Uterus (tissue), 3 donors: ENCODE measurements at regions not wholly inside any gene's neighbourhood (a gene's known extent, or its start where the extent isn't known, plus 50 kb on each side); places are given as distances from the start of the nearest gene placed in this dataset.

ENCODE experiments used
- DNase-seq, 2 donors: peaks; one replicate each; pipeline ENCODE4 v3.0.0-alpha.2; 2019 to 2020
- H3K27ac ChIP-seq, 2 donors: fragments of 200-600 bp; sonication (generic); 1 replicate in 1 of 2; 2 replicates in 1 of 2; pipeline ENCODE4 v1.5.1; 2016 to 2018
- H3K27me3 ChIP-seq, 2 donors: fragments of 200-600 bp; sonication (generic); one replicate each; pipeline ENCODE4 v1.5.1; 2018 to 2019; ENCODE audit warnings: control low read depth in 1 of 2
- H3K36me3 ChIP-seq, 2 donors: fragments of 200-600 bp; sonication (generic); one replicate each; pipeline ENCODE4 v1.5.1; 2019; ENCODE audit warnings: control low read depth in 1 of 2
- H3K4me1 ChIP-seq, 2 donors: fragments of 200-600 bp; sonication (generic); one replicate each; pipeline ENCODE4 v1.5.1; 2018 to 2019; ENCODE audit warnings: control low read depth in 1 of 2
- H3K4me3 ChIP-seq, 2 donors: fragments of 200-600 bp; sonication (generic); 1 replicate in 1 of 2; 2 replicates in 1 of 2; pipeline ENCODE4 v1.5.1; 2018 to 2019; ENCODE audit warnings: mild to moderate bottlenecking in 1 of 2
- H3K9me3 ChIP-seq, 2 donors: fragments of 200-600 bp; sonication (generic); one replicate each; pipeline ENCODE4 v1.5.1; 2019; ENCODE audit warnings: control low read depth in 1 of 2
- CTCF ChIP-seq, 4 experiments: fragments of 200-600 bp in 2 of 4; fragments of 450-650 bp in 2 of 4; sonication (generic) in 2 of 4; IDR thresholded peaks; one replicate each; pipeline ENCODE4 v1.5.1; 2016 to 2019; ENCODE audit warnings: antibody characterized with exemption in 4 of 4, mild to moderate bottlenecking in 2 of 4, moderate library complexity in 1 of 4
- POLR2A ChIP-seq, 2 donors: fragments of 450-650 bp; IDR thresholded peaks; one replicate each; pipeline ENCODE4 v1.6.1; 2016; ENCODE audit warnings: antibody characterized with exemption in 2 of 2, mild to moderate bottlenecking in 1 of 2, moderate library complexity in 1 of 2
- intact Hi-C: fragments of 100-400 bp; cut with DNase I; formaldehyde crosslinking; loops from one replicate; pipeline ENCODE4 v1.15.1; 2023; ENCODE audit warnings: low total_unique reads
- donor health status: DM: yes; HTN: yes; CAD: no.

- Histone ChIP-seq H3K36me3 (no peaks in the 10 kb centered on the region), H3K9me3 (no peaks in the 10 kb centered on the region), H3K4me3 (no peak overlapping the region), H3K27me3 (no peaks in the 10 kb centered on the region), H3K4me1 (no peaks in the 10 kb centered on the region), H3K27ac (no peak overlapping the region)
- TF ChIP-seq POLR2A (IDR thresholded peaks at IDR 0.05) (no peak), CTCF (IDR thresholded peaks at IDR 0.05) (no peak)
- DNase-seq, result no peak
- intact Hi-C loops, result no loop called here
Observed at GRCh38 chr3:59391131-59391530, 341.3 kb upstream of the CFAP20DC start.

GRCh38 chr3:59388555-59389270 lies 338.9 kb upstream of the CFAP20DC start:
- no peaks in the 10 kb centered on the region for H3K36me3 ChIP-seq
- intact Hi-C loops, result no loop called here
- H3K27ac ChIP-seq, result no peak overlapping the region
- H3K4me3 ChIP-seq, result no peak overlapping the region
- no peaks in the 10 kb centered on the region for H3K9me3 ChIP-seq
- DNase-seq, result no peak
- TF ChIP-seq POLR2A (IDR thresholded peaks at IDR 0.05), result no peak
- TF ChIP-seq CTCF (IDR thresholded peaks at IDR 0.05), result no peak
- no peaks in the 10 kb centered on the region for H3K27me3 ChIP-seq
- H3K4me1 ChIP-seq, result no peaks in the 10 kb centered on the region

GRCh38 chr3:59386165-59386564 lies 336.3 kb upstream of the CFAP20DC start:
- no peak for DNase-seq
- H3K27ac ChIP-seq, result no peak overlapping the region

GRCh38 chr3:59385547-59385946 lies 335.7 kb upstream of the CFAP20DC start:
- Histone ChIP-seq H3K27ac (no peak overlapping the region), H3K4me1 (no peaks in the 10 kb centered on the region), H3K36me3 (no peaks in the 10 kb centered on the region), H3K4me3 (no peak overlapping the region), H3K9me3 (no peaks in the 10 kb centered on the region), H3K27me3 (no peaks in the 10 kb centered on the region)
- no peak for TF ChIP-seq POLR2A (IDR thresholded peaks at IDR 0.05)
- TF ChIP-seq CTCF (IDR thresholded peaks at IDR 0.05), result no peak
- no peak for DNase-seq
- intact Hi-C loops, result no loop called here

More at GRCh38 chr3:59386165-59386564, 336.3 kb upstream of the CFAP20DC start:
- Histone ChIP-seq H3K4me3 (no peak overlapping the region), H3K36me3 (no peaks in the 10 kb centered on the region), H3K27me3 (no peaks in the 10 kb centered on the region), H3K9me3 (no peaks in the 10 kb centered on the region), H3K4me1 (no peaks in the 10 kb centered on the region)
- intact Hi-C loops, result no loop called here
- no peak for TF ChIP-seq CTCF (IDR thresholded peaks at IDR 0.05)
- no peak for TF ChIP-seq POLR2A (IDR thresholded peaks at IDR 0.05)

- Histone ChIP-seq H3K27me3 (no peaks in the 10 kb centered on the region), H3K36me3 (no peaks in the 10 kb centered on the region), H3K27ac (no peak overlapping the region), H3K9me3 (no peaks in the 10 kb centered on the region), H3K4me3 (no peak overlapping the region), H3K4me1 (no peaks in the 10 kb centered on the region)
- TF ChIP-seq CTCF (IDR thresholded peaks at IDR 0.05), result no peak
- no peak for TF ChIP-seq POLR2A (IDR thresholded peaks at IDR 0.05)
- no peak for DNase-seq
- intact Hi-C loops, result no loop called here
Observed at GRCh38 chr3:59381282-59381681, 331.5 kb upstream of the CFAP20DC start.
